T-helper 1 cell treated with Interleukin-12 subunit alpha and Interleukin-12 subunit beta and Interleukin-4 antibody, amounts not matched to agents 30 ng/mL and 1 ng/mL, for 36 hours (primary cell): ENCODE measurements at regions not wholly inside any gene's neighbourhood (a gene's known extent, or its start where the extent isn't known, plus 50 kb on each side); places are given as distances from the start of the nearest gene placed in this dataset.
"Not testable (repeated sequence)": the region's sequence is repeated elsewhere in the genome, so short reads cannot be mapped to it uniquely, and the experiment has no call there.

ENCODE experiments used
- intact Hi-C: fragments of 100-400 bp; cut with micrococcal nuclease; formaldehyde crosslinking; loops from one replicate; pipeline ENCODE4 v1.15.1; 2024

DNA sequence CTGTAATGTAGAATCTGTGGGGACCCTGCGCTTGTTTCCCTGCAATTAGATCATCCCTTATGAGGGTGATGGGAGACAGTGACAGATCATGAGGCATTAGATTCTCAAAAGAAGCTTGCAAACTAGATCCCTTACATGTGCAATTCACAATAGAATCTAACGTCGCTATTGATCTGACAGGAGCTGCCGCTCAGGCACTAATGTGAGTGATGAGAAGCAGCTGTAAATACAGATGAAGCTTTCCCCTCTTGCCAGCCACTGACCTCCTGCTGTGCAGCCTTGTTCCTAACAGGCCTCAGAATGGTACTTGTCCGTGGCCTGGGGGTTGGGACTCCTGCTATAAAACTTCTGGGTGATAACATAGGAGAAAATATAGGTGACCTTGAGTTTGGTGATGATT lies 1076.8 kb downstream of the PDHA2 start:
- intact Hi-C loops: no loop called here

DNA sequence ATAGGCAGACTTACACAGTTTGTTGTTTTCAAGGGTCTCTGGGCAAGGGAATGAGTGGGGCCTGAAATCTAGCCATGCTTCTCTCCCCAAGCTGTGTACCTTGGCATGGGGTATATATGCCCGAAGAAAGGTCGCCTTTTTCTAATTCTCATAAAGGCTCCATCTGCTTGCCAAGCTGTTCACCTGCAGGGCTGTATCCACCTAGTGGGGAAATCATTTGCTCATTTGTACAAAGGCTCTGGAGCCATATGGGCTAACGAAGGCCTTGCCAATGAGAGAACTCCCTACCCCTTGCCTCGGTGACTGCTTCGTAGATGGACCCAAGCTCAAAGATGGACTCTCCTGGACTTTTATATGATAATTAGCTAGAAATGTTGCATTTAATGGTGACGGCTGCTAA lies 1097.0 kb downstream of the PDHA2 start:
- intact Hi-C loops: no loop called here

DNA sequence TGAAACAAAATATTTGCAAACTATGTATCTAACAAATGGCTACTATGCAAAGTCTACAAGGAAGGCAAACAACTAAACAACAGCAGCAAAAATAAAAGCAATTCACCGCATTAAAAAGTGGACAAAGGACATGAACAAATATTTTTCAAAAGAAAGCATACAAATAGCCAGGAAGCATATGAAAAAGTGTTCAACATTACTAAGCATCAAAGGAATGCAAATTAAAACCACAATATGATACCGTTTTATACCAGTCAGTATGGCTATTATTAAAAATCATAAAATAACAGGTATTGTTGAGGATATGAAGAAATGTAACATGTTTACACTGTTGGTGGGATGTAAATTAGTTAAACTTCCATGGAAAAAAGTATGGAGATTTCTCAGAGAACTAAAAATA lies 1106.7 kb downstream of the PDHA2 start:
- intact Hi-C loops: no loop called here

DNA sequence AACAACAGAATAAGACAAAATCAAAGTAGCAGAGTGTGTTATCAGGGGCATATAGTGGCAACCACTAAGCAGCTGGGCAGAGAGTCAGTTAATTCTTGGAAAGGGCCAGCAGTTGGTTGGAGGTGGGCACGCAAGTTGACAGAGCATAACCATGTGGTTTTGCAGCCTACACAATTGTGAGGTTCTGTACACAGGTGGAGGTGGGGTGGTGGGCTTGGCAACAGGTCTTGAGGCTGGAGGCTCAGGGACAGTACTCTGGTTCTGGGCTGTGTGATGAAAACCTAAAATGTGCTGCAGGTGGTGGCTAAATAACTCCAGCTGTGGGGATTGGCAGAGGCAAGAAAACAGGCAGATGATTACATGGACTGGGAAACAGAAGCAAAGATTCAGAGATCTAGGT lies 1112.7 kb downstream of the PDHA2 start:
- intact Hi-C loops: no loop called here

DNA sequence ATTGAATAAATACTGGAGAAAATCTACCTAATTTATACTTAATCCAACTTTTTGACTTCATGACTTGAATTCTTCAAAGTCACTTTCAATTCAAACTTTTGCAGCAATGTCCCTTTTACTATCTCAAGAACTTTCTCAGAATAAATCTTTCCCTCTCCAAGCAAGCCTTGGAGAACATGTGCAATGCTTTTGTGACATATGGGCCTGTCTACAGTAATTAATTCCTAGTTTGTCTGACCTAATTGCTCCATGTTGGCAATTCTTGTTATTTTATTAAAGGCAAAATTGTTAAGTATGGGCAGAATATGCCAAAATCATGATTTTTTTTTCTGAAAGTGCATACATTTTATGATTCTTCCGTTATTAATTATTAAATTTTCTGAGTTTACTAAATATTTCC lies 1115.3 kb downstream of the PDHA2 start:
- intact Hi-C loops: no loop called here

DNA sequence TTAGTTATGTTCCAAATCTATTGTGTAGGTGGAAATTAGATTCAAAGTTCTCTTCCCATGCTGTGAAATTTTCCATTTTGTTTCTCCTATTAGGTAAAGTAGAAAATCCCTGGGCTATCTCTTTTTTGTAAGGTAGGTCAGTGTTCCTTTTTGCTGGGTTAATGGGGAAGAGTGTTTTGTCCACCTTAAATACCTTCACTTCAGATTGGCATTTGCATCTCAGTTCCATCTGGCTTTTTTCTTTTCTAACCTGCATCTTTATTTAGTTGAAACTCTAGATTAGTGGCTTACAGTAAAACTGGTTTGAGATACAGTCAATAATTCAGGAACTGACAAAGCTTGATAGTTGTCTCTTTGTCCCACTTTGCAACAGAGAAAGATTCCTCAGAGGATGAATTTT lies 1115.8 kb downstream of the PDHA2 start:
- intact Hi-C loops: no loop called here

DNA sequence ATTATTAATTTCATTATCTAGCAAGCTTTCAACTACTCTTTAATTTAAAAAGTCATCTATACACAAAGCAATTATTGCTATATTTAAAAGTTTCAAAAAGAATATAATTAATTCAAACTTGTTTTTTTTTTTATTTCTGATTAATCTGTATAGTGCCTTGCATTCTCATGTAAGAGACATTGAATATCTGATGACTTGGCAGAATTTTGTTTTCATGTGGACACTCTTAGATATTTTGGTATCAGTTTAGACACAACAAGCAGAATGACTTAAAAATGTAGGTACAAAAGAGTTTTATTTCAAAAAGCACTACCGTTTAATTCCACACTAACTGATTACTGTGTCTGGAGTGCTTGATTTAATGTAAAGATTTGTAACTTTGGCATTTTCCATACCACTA lies 1129.6 kb downstream of the PDHA2 start:
- intact Hi-C loops: no loop called here

DNA sequence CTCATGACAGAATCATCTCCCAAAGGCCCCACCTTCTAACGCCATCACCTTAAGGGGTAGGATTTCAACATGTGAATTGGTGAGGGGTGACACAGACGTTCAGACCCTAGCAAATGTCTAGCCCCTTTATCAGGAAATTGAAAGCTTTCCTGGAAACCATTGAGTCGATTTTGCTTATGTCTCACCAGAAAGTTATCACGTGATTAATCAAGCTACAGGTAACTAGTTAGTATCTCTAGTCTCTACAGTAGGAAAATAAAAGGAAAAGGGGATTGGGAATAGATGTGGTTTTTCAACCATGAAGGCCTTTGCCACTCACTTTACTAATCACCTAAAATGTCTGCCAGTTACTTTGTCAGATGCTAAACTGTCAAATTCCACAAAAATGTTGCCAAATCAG lies 1133.0 kb downstream of the PDHA2 start:
- intact Hi-C loops: no loop called here

DNA sequence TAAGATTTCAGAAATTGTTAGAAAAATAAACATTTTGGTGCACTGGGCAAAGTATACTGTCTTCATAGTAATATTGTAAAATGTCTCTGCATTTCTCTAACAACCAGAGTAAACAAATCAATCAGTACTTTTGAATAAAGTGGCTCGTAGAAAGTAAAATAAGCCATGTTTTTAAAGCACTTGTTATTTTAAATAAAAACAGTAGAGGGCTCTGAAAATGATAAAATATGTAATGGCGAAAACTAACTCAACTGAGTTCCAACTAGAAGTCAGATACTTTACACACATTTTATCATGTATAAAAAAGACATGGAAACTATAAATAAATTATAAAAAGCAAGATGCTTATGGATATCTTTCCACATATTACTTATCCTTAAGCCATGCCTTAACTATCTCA lies 1134.4 kb downstream of the PDHA2 start:
- intact Hi-C loops: no loop called here

DNA sequence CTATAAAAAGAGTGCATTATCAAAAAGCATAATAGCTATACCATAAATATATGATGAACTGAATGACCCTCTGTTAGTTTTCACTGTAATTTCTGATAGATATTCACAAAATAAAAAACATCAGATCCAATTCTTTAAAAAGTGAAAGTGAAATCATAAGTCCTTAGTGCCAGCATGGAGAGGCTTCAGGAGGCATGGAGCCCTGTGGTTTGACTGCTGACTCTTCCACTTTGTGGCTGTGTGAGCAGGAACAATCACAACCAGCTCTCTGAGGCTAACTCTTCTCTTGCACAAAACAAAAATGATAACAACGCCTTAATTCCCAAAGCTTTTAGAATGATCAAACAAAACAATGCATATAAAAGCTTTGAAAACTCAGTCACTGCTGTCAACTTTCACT lies 1143.9 kb downstream of the PDHA2 start:
- intact Hi-C loops: no loop called here

DNA sequence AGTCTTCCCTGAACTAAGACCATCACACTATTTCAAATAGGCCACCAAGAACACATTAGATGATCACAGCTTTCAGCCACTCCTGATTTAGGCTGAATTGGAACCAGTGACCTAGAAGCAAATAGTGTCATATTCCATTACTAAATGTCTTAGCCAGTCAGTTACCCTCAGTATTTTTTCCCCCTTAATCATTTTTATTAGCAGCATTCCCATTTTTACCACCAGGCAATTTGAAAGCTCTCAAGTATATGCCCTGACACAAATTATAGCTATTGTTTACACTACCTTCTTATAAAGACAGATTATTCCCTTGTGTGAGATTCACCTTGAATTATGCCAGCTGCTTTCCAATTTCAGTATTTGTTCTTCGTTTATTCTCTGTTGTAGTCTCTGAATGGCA lies 1146.9 kb downstream of the PDHA2 start:
- intact Hi-C loops: no loop called here

DNA sequence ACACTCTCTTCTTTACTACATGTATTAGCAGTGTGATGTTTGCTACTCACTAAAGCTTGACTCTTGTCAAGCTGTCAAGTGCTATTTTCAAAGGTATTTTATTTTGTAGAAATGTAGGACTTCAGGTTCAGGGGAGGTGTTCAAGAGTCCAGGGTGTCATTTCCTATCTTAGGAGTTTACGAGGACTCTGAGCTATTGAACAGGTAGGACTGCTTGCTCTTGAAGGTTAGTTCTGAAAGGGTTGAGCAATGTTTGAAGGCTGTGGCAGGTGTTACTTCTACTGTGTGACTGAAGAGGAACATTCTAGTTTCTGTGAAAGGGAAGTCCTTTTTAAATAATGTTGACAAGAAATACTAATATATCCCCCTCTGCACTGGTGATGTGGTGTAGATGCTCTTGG lies 1151.2 kb downstream of the PDHA2 start:
- intact Hi-C loops: no loop called here

DNA sequence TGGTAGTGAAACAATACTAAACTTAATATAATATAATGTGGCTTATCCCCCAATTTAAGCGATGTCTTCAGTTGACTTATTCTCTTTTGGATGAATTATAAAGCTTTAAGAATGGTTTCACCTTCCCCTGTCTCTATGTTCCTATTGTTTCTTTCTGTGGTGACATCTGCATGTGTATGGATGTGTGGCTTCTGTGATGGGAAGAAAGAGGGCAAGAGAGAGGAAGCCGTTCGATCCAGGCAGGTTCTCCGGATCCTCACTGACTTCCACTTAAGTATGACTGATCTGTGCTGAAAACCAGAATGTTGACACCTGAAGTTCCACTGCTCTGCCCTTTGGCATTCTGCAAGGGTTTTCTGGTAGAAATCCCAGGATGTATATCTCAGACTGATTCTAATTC lies 1150.8 kb downstream of the STPG2 start:
- intact Hi-C loops: no loop called here

DNA sequence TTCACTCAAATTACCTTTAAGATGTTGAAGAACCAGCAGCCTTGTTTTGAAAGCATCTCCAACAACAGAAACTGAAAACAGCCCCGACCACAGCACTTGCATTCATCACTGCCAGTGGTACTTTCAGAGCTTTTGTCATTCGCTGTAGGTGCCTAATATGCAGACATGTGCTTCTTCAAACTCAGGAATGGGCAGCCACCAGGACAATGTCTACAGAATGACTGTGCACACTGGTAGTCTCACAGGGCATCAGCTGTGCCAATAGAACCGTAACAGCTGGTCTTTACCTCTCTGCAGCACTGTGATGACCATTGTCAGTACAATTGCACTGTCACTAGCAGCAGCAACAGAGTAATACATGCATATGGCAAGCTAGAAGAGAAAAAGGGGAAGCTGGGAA lies 1149.7 kb downstream of the STPG2 start:
- intact Hi-C loops: no loop called here

DNA sequence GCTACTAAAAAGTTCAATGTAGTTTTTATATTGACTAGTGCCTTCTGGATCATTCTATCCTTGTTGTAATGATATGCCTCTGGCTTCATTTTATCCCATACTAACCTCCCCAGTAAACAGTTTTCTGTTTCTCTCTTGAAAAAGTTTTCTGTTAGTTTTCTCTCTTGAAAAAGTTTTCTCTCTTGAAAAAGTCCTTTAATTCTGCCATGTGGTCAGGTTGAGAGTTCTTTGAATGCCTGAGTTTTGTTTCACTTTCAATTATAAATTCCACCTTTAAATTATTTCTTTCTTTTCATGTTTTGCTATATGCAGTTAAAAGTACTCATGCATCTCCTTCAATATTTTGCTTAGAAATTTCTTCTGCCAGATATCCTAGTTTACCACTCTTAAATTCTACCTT lies 1139.6 kb downstream of the STPG2 start:
- intact Hi-C loops: no loop called here

DNA sequence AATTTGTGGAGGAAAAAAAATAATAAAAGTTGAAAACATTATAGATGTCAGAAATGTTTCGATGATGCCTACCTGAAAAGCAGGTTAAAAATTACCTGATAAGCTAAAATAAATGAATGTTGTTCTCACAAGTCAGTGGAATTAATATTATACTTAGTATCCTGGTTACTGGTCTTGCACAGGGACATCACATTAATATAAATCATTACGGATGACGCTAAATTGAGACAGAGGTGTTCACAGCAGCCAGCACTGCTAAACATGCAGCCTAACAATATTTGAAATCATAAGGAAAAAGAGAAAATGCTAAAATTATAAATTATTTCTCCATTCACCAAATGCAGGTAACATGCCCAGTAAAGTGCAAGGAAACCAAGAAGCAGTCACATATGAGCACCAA lies 1130.0 kb downstream of the STPG2 start:
- intact Hi-C loops: no loop called here

DNA sequence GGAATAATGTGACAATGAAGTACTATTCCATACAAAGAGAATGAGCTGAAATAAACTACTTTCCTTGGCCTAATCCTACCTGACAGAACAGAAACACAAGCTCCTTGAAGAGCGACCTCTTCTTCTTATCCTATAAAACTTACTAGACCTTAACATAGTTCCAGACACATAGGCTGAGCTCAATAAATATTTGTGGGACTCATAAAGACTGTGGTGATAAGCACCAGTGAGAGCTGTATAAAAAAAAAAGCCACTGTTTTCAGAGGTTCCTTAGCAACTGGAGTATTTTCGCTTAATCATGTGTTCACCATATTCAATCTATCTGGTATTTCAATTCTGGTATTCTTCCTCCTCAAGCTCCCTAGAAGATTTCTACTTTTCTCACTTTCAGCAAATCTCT lies 1129.6 kb downstream of the STPG2 start:
- intact Hi-C loops: no loop called here

DNA sequence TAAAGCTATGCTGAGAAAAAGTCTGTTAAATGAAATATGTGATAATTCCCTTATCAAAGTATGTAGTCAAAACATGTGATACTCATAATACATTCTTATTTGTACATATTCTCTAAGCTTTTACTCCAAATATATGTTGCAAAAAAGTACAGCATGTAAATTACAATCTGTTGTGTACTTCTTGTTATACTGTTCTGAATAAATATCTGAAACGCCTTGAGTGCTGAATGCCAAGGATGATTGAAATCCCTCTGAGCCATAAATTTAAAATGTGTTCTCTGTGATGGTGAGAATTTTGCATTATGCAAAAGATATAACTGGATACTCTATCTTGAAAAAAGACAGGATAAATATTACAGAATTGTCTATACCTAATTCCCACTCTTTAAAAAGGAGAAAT lies 1128.0 kb downstream of the STPG2 start:
- intact Hi-C loops: no loop called here

DNA sequence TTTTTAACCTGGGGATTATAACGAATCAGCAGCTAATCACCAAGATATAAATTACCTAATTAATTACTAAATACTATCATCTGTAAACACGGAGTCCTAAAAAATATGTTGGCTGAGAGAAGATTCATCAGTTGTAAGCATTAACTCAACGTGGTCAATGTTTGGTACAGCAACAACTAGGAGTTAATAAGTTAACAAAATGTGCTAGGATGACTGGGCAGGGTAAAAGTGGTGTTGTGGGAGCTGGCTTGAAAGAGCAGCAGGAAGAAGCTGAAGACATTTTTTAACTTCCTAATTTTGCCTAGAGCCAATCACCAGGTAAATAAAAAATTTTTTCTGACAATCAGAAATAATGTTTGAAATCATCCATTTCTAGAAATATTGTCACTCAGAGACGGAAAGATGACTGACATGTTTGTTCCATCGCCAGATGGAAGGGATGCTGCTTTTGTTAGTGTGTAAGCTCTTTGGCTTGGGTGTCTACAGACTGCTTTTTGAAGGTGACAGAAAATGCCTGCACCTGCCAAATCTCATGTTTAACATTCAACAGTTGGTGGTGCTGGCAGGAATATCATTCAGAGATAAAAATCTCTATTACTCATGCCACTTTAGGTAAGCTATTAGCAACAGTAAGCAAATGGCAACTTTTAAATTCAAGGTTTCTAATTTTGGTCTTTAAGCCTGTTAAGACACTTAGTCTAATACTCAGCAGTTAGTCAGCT lies 1126.9 kb downstream of the STPG2 start:
- intact Hi-C loops: no loop called here

DNA sequence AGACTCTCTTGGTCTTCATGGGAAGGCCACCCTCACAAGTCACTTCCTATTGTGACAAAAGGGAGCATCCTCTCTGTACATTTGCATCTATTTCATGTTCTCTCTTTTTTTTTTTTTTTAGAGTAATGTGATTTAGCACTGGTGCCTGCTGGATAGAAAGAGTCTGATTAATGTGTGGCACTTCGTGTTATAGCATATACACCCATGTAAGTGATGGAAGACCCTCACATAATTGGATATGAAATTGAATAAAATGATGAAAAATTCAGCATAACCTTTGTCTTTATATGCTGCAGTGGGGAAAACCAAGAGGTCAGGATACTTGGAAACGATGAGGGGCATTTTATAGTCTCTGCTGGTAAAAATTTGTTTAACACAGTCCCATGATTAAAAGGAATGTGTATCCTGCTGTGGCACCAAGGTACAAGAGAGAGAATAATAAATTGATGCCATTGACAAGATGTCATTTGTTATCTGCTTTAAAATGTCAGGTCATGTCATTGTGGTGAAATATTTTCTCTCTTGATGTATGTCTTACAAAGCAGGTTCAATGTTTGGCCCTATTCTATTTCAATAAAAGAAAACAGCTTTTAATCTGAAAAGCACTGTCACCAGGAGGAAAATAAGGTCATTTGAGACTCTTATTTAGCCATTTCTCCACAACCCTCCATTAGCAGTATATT lies 1115.4 kb downstream of the STPG2 start:
- intact Hi-C loops: no loop called here

DNA sequence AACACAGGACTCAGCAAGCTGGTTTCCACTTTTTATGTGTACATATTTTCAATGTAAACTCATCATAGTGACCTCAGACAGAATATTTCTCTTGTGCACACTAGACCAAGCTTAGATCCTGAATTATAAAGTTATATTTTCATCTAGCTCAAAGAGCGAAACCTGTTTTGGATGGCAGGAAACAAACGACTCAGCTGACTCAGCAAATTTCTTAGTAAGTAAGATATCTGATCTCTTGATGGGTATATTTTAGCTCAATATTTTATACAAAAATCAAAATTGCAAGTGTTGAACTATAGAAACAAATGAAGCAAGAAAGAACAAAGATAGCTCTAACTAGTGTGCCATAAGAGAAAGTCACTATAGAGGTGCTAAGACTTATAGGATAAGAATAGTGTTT lies 1114.5 kb downstream of the STPG2 start:
- intact Hi-C loops: no loop called here

DNA sequence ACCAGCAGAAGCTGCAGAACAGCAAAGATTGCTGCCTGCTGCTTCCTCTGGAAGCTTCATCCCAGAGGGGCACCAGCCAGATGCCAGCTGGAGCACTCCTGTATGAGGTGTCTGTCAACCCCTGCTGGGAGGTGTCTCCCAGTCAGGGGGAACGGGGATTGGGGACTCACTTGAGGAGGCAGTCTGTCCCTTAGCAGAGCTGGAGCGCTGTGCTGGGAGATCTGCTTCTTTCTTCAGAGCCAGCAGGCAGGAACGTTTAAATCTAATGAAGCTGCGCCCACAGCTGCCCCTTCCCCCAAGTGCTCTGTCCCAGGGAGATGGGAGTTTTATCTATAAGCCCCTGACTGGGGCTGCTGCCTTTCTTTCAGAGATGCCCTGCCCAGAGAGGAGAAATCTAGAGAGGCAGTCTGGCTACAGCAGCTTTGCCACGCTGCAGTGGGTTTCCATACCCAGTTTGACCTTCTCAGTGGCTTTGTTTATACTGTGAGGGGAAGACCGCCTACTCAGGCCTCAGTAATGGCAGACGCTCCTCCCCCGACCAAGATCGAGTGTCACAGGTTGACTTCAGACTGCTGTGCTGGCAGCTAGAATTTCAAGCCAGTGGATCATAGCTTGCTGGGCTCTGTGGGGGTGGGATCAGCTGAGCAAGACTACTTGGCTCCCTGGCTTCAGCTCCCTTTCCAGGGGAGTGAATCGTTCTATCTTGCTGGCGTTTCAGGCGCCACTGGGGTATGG lies 1105.7 kb downstream of the STPG2 start:
- intact Hi-C loops: not testable (repeated sequence)

DNA sequence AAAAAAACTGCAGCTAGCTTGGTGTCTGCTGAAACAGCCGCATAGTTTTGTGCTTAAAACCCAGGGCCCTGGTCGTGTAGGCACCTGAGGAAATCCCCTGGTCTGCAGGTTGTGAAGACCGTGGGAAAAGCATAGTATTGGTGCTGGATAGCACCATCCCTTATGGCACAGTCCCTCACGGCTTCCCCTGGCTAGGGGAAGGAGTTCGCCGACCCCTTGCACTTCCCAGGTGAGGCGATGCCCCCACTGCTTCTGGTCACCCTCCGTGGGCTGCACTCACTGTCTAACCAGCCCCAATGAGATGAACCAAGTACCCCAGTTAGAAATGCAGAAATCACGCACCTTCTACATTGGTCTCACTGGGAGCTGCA lies 1105.1 kb downstream of the STPG2 start:
- intact Hi-C loops: no loop called here
